ENCODE measurements at regions not wholly inside any gene's neighbourhood (a gene's known extent, or its start where the extent isn't known, plus 50 kb on each side); places are given as distances from the start of the nearest gene placed in this dataset.

- no peak overlapping the region for H3K27ac ChIP-seq (ENCODE audit: low read depth, low read length)
- H2AFZ ChIP-seq (ENCODE audit: low read length, unreplicated experiment): no peak overlapping the region
- H3K4me3 ChIP-seq (ENCODE audit: low read depth, low read length): no peak overlapping the region
- H3K4me1 ChIP-seq (ENCODE audit: control insufficient read depth, insufficient read depth, low read length, unreplicated experiment): peaks cover 10% of the 10 kb centered on the region
- H3K36me3 ChIP-seq (ENCODE audit: insufficient read depth, low read length): no peaks in the 10 kb centered on the region
- no peaks in the 10 kb centered on the region for H3K79me2 ChIP-seq (ENCODE audit: control insufficient read depth, insufficient read depth, low read length, unreplicated experiment)
- H3K27me3 ChIP-seq (ENCODE audit: insufficient read depth, low read length): no peaks in the 10 kb centered on the region
Measured at GRCh38 chr2:236656166-236656565, 86.5 kb downstream of the ACKR3 start.

GRCh38 chr2:236656721-236657120 is 87.1 kb downstream of the ACKR3 start:
- H2AFZ ChIP-seq (ENCODE audit: low read length, unreplicated experiment): no peak overlapping the region
- no peak overlapping the region for H3K27ac ChIP-seq (ENCODE audit: low read depth, low read length)
- H3K4me3 ChIP-seq (ENCODE audit: low read depth, low read length): no peak overlapping the region
- H3K36me3 ChIP-seq (ENCODE audit: insufficient read depth, low read length): no peaks in the 10 kb centered on the region
- no peaks in the 10 kb centered on the region for H3K27me3 ChIP-seq (ENCODE audit: insufficient read depth, low read length)
- peaks cover 15% of the 10 kb centered on the region for H3K4me1 ChIP-seq (ENCODE audit: control insufficient read depth, insufficient read depth, low read length, unreplicated experiment)
- no peaks in the 10 kb centered on the region for H3K79me2 ChIP-seq (ENCODE audit: control insufficient read depth, insufficient read depth, low read length, unreplicated experiment)

DNA sequence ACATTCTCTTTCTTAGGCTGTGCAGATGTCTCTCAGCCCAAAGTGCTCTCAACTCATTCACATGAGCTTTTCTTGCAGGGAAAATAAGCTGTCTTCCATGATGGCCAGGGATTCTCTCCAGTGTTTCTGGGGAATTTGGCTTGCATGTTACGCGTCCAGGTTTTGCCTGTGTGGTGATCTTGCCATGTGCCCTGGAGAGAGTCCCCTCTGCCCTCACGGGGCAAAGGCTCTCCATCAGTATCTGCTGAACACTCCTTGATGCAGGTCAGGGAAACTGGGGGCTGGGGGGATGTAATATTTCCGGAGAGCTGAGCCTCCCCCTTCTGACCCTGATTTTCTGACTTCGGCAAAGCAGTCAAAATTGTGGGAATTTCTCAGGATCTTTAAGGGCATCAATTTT is 87.6 kb downstream of the ACKR3 start:
- no peak overlapping the region for H3K27ac ChIP-seq (ENCODE audit: low read depth, low read length)
- H3K79me2 ChIP-seq (ENCODE audit: control insufficient read depth, insufficient read depth, low read length, unreplicated experiment): no peaks in the 10 kb centered on the region
- no peaks in the 10 kb centered on the region for H3K36me3 ChIP-seq (ENCODE audit: insufficient read depth, low read length)
- H3K4me1 ChIP-seq (ENCODE audit: control insufficient read depth, insufficient read depth, low read length, unreplicated experiment): peaks cover 20% of the 10 kb centered on the region
- no peak overlapping the region for H3K4me3 ChIP-seq (ENCODE audit: low read depth, low read length)
- H3K27me3 ChIP-seq (ENCODE audit: insufficient read depth, low read length): no peaks in the 10 kb centered on the region
- H2AFZ ChIP-seq (ENCODE audit: low read length, unreplicated experiment): no peak overlapping the region

DNA sequence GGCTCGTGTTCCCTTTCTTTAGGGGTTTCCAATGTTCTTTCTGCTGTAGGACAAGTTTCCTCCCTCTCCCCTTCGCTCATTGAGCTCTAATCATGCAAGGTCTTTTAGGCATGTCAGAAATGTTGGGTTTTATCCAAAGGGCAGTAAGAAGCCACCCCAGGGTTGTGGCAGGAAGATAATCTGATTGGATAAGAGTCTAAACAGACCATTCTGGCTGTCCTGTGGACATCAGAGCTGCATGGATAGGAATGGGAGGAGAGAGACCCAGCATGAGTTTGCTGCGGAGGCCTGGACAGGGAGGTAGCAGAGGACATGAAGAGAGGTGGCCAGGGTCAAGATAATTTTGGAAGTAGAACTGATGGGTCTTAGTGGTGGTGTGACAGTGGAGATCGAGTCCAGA is 88.2 kb downstream of the ACKR3 start:
- Histone ChIP-seq H3K27ac (ENCODE audit: low read depth, low read length) (no peak overlapping the region), H3K79me2 (ENCODE audit: control insufficient read depth, insufficient read depth, low read length, unreplicated experiment) (no peaks in the 10 kb centered on the region), H3K4me3 (ENCODE audit: low read depth, low read length) (no peak overlapping the region), H3K36me3 (ENCODE audit: insufficient read depth, low read length) (no peaks in the 10 kb centered on the region), H3K27me3 (ENCODE audit: insufficient read depth, low read length) (no peaks in the 10 kb centered on the region), H3K4me1 (ENCODE audit: control insufficient read depth, insufficient read depth, low read length, unreplicated experiment) (peaks cover 26% of the 10 kb centered on the region), H2AFZ (ENCODE audit: low read length, unreplicated experiment) (no peak overlapping the region)

DNA sequence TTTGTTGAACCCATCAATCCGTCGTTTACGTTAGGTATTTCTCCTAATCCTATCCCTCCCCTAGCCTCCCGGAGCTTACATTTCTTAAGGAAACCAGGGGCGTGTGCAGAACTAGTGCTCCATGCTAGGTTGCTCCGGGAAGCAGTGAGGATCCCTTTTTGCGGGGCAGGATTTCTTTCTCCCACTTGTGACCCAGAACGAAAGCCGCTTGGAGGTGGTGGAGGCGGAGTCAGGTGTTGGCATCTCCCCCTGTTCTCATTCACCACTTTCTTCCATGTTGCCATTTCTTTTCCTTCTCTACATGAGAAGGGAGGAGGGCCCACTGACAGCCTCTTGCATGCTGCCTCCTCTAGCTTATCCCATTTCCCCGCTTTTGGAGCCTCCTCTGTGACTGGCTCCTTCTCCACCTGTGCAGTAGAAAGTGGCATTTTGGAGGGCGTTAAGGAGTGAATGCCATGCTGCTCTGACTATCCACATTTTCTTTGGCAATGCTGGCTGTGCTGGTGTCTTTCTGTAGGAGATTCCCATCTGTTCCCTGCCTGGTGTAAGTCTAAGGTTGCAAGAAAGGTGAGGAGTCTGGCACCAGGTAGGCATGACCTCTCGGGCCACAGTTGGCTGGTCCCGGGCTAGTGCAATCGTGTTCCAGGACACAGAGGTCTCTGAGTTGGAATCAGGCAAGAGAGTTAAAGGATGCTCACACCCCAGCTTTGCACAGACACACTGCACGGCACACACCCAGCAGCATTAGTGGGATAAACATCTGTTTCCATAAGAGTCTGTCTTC is 89.5 kb downstream of the ACKR3 start:
- peaks cover 40% of the 10 kb centered on the region for H3K4me1 ChIP-seq (ENCODE audit: control insufficient read depth, insufficient read depth, low read length, unreplicated experiment)
- no peak overlapping the region for H3K27ac ChIP-seq (ENCODE audit: low read depth, low read length)
- H3K79me2 ChIP-seq (ENCODE audit: control insufficient read depth, insufficient read depth, low read length, unreplicated experiment): no peaks in the 10 kb centered on the region
- H3K4me3 ChIP-seq (ENCODE audit: low read depth, low read length): no peak overlapping the region
- H3K36me3 ChIP-seq (ENCODE audit: insufficient read depth, low read length): no peaks in the 10 kb centered on the region
- H2AFZ ChIP-seq (ENCODE audit: low read length, unreplicated experiment): no peak overlapping the region
- no peaks in the 10 kb centered on the region for H3K27me3 ChIP-seq (ENCODE audit: insufficient read depth, low read length)

GRCh38 chr2:236659758-236660150 is 90.1 kb downstream of the ACKR3 start:
- Histone ChIP-seq H3K4me1 (ENCODE audit: control insufficient read depth, insufficient read depth, low read length, unreplicated experiment) (peaks cover 42% of the 10 kb centered on the region), H3K27ac (ENCODE audit: low read depth, low read length) (no peak overlapping the region), H3K27me3 (ENCODE audit: insufficient read depth, low read length) (no peaks in the 10 kb centered on the region), H3K4me3 (ENCODE audit: low read depth, low read length) (no peak overlapping the region), H3K79me2 (ENCODE audit: control insufficient read depth, insufficient read depth, low read length, unreplicated experiment) (no peaks in the 10 kb centered on the region), H2AFZ (ENCODE audit: low read length, unreplicated experiment) (no peak overlapping the region), H3K36me3 (ENCODE audit: insufficient read depth, low read length) (no peaks in the 10 kb centered on the region)

DNA sequence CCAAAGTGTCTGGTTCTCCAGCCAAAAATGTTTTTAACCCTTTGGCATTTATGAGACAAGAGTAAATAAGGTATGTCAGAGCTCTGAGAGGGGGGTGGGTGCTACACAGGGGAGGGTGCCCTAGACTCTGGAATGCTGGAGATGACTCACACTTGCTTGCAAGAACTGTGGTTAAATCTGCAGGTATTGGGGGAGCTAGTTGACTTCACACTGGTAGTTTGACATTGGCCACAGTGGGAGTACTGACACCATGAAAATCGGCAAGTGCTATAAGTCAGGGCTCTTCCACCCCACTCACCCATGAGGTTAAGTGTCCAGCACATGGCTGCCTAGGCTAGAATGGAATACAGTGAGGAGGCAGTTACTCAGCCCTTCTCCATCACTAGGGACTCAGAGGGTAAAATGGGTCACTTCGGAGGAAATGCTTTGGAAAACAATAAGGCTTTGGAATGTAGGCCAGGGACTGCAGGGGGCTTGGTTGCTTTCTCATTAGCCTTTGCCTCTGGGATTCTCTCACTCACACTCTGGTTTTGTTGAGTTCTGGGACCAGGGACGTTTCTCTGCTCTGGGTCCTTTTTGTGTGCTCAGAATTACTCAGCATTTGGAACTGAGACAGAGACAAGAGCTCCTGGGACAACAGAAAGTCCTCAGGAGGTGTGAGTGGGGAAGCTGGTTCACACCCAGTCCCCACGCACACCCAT is 91.6 kb downstream of the ACKR3 start:
- Histone ChIP-seq H2AFZ (ENCODE audit: low read length, unreplicated experiment) (peak overlapping the region; percentile 51), H3K27ac (ENCODE audit: low read depth, low read length) (peak overlapping the region; percentile 91), H3K4me1 (ENCODE audit: control insufficient read depth, insufficient read depth, low read length, unreplicated experiment) (peaks cover 47% of the 10 kb centered on the region), H3K79me2 (ENCODE audit: control insufficient read depth, insufficient read depth, low read length, unreplicated experiment) (no peaks in the 10 kb centered on the region), H3K4me3 (ENCODE audit: low read depth, low read length) (0 out of 2 replicates have a peak overlapping the region, but pooled peaks have one; percentile 13), H3K27me3 (ENCODE audit: insufficient read depth, low read length) (no peaks in the 10 kb centered on the region), H3K36me3 (ENCODE audit: insufficient read depth, low read length) (no peaks in the 10 kb centered on the region)

DNA sequence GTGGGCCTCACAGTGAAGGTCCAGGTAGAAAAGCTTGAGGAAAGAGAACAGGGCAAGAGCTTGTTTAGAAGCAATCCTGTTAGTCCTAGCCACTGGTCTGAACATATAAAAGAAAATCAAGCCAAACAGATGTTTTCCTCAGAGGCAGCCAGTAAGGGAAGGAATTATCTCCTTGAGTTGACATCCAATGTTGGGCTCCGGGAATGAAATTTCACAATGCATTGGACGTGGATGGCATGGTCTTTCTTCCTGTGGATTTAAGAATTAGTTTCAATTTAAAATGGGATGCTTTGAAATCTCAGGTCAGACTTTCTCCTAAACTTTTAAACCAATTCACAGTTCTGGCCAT is 92.1 kb downstream of the ACKR3 start:
- Histone ChIP-seq H3K36me3 (ENCODE audit: insufficient read depth, low read length) (no peaks in the 10 kb centered on the region), H3K79me2 (ENCODE audit: control insufficient read depth, insufficient read depth, low read length, unreplicated experiment) (no peaks in the 10 kb centered on the region), H3K4me1 (ENCODE audit: control insufficient read depth, insufficient read depth, low read length, unreplicated experiment) (peaks cover 47% of the 10 kb centered on the region), H3K27ac (ENCODE audit: low read depth, low read length) (peak overlapping the region; percentile 91), H3K27me3 (ENCODE audit: insufficient read depth, low read length) (no peaks in the 10 kb centered on the region), H3K4me3 (ENCODE audit: low read depth, low read length) (peak overlapping the region; percentile 48; the same call in 1 of the 2 replicates), H2AFZ (ENCODE audit: low read length, unreplicated experiment) (peak overlapping the region; percentile 51)

GRCh38 chr2:236662231-236663185 is 92.9 kb downstream of the ACKR3 start:
- peak overlapping the region; percentile 51 for H2AFZ ChIP-seq (ENCODE audit: low read length, unreplicated experiment)
- H3K4me1 ChIP-seq (ENCODE audit: control insufficient read depth, insufficient read depth, low read length, unreplicated experiment): peaks cover 47% of the 10 kb centered on the region
- peak overlapping the region; percentile 91 for H3K27ac ChIP-seq (ENCODE audit: low read depth, low read length)
- H3K27me3 ChIP-seq (ENCODE audit: insufficient read depth, low read length): no peaks in the 10 kb centered on the region
- peak overlapping the region; percentile 48 for H3K4me3 ChIP-seq (ENCODE audit: low read depth, low read length)
- H3K36me3 ChIP-seq (ENCODE audit: insufficient read depth, low read length): no peaks in the 10 kb centered on the region
- H3K79me2 ChIP-seq (ENCODE audit: control insufficient read depth, insufficient read depth, low read length, unreplicated experiment): no peaks in the 10 kb centered on the region

GRCh38 chr2:236663287-236664101 is 93.9 kb downstream of the ACKR3 start:
- Histone ChIP-seq H3K4me1 (ENCODE audit: control insufficient read depth, insufficient read depth, low read length, unreplicated experiment) (peaks cover 47% of the 10 kb centered on the region), H3K36me3 (ENCODE audit: insufficient read depth, low read length) (no peaks in the 10 kb centered on the region), H3K27me3 (ENCODE audit: insufficient read depth, low read length) (no peaks in the 10 kb centered on the region), H3K79me2 (ENCODE audit: control insufficient read depth, insufficient read depth, low read length, unreplicated experiment) (no peaks in the 10 kb centered on the region), H3K4me3 (ENCODE audit: low read depth, low read length) (peak overlapping the region; percentile 38; the same call in 1 of the 2 replicates), H2AFZ (ENCODE audit: low read length, unreplicated experiment) (no peak overlapping the region), H3K27ac (ENCODE audit: low read depth, low read length) (peak overlapping the region; percentile 91)
